Kidney tubule cell (primary cell): ENCODE measurements at regions not wholly inside any gene's neighbourhood (a gene's known extent, or its start where the extent isn't known, plus 50 kb on each side); places are given as distances from the start of the nearest gene placed in this dataset.

Source experiments
- DNase-seq: peaks from one replicate; pipeline ENCODE4 v3.0.0-alpha.2; 2018; ENCODE audit warnings: low spot score

GRCh38 chr16:86683441-86684194 lies 105.3 kb downstream of the FOXL1 start:
- no peak for DNase-seq

GRCh38 chr16:86685076-86685475 lies 106.7 kb downstream of the FOXL1 start:
- DNase-seq = no peak

GRCh38 chr16:86690970-86691369 lies 112.6 kb downstream of the FOXL1 start:
- no peak for DNase-seq

- no peak for DNase-seq
These were observed 114.1 kb downstream of the FOXL1 start for GRCh38 chr16:86692426-86692825.

GRCh38 chr16:86693033-86693432 lies 114.7 kb downstream of the FOXL1 start:
- DNase-seq = no peak

- no peak for DNase-seq
These were observed 119.4 kb downstream of the FOXL1 start for GRCh38 chr16:86697715-86698114.

- DNase-seq = no peak
These were observed 121.9 kb downstream of the FOXL1 start for GRCh38 chr16:86700046-86700945.

- DNase-seq = no peak
These were observed 123.1 kb downstream of the FOXL1 start for GRCh38 chr16:86701286-86701975.

- no peak for DNase-seq
These were observed 124.7 kb downstream of the FOXL1 start for GRCh38 chr16:86702824-86703588.

- no peak for DNase-seq
These were observed 126.2 kb downstream of the FOXL1 start for GRCh38 chr16:86704516-86704915.

- DNase-seq = no peak
These were observed 128.4 kb downstream of the FOXL1 start for GRCh38 chr16:86706726-86707125.

- no peak for DNase-seq
These were observed 128.8 kb downstream of the FOXL1 start for GRCh38 chr16:86707171-86707570.

GRCh38 chr16:86707581-86707980 lies 129.2 kb downstream of the FOXL1 start:
- DNase-seq = no peak

- no peak for DNase-seq
These were observed 130.1 kb downstream of the FOXL1 start for GRCh38 chr16:86708431-86708830.

GRCh38 chr16:86709103-86709502 lies 130.8 kb downstream of the FOXL1 start:
- no peak for DNase-seq

- no peak for DNase-seq
These were observed 131.7 kb downstream of the FOXL1 start for GRCh38 chr16:86709902-86710601.

GRCh38 chr16:86710602-86710950 lies 132.2 kb downstream of the FOXL1 start:
- DNase-seq = no peak

- no peak for DNase-seq
These were observed 134.0 kb downstream of the FOXL1 start for GRCh38 chr16:86712158-86713009.

- no peak for DNase-seq
These were observed 134.8 kb downstream of the FOXL1 start for GRCh38 chr16:86713021-86713631.

- DNase-seq = no peak
These were observed 135.8 kb downstream of the FOXL1 start for GRCh38 chr16:86714166-86714565.
